WTC11 (cell line): ENCODE measurements at regions not wholly inside any gene's neighbourhood (a gene's known extent, or its start where the extent isn't known, plus 50 kb on each side); places are given as distances from the start of the nearest gene placed in this dataset.

Source experiments
- AFF4 ChIP-seq: sonication (generic); formaldehyde crosslinking; IDR thresholded peaks from 2 replicates; pipeline ENCODE4 v1.8.1; 2023; ENCODE audit warnings: mild to moderate bottlenecking, missing genetic modification reagents, borderline replicate concordance
- ATF2 ChIP-seq: sonication (generic); formaldehyde crosslinking; IDR thresholded peaks from 2 replicates; pipeline ENCODE4 v1.8.1; 2022; ENCODE audit warnings: low read depth, missing genetic modification reagents, borderline replicate concordance
- ATF6 ChIP-seq: sonication (generic); formaldehyde crosslinking; IDR thresholded peaks from 2 replicates; pipeline ENCODE4 v1.8.1; 2023; ENCODE audit warnings: mild to moderate bottlenecking, missing genetic modification reagents
- CTCF ChIP-seq: fragments of 200-600 bp; IDR thresholded peaks from 2 replicates; pipeline ENCODE4 v1.8.0; 2022; ENCODE audit warnings: antibody characterized with exemption
- FOXP4 ChIP-seq: sonication (generic); formaldehyde crosslinking; IDR thresholded peaks from 2 replicates; pipeline ENCODE4 v1.8.0; 2022; ENCODE audit warnings: mild to moderate bottlenecking, missing genetic modification reagents
- JUN ChIP-seq: sonication (generic); formaldehyde crosslinking; IDR thresholded peaks from 2 replicates; pipeline ENCODE4 v1.8.0; 2023; ENCODE audit warnings: mild to moderate bottlenecking, missing genetic modification reagents
- MLX ChIP-seq: sonication (generic); formaldehyde crosslinking; IDR thresholded peaks from 2 replicates; pipeline ENCODE4 v1.8.1; 2023; ENCODE audit warnings: mild to moderate bottlenecking, missing genetic modification reagents, moderate library complexity
- NFYB ChIP-seq: sonication (generic); formaldehyde crosslinking; conservative IDR thresholded peaks from 2 replicates; pipeline ENCODE4 v1.8.0; 2022; ENCODE audit warnings: low read depth, missing genetic modification reagents
- NR2C2 ChIP-seq: sonication (generic); formaldehyde crosslinking; IDR thresholded peaks from 2 replicates; pipeline ENCODE4 v1.8.0; 2022; ENCODE audit warnings: mild to moderate bottlenecking, missing genetic modification reagents
- USF2 ChIP-seq: sonication (generic); formaldehyde crosslinking; IDR thresholded peaks from 2 replicates; pipeline ENCODE4 v1.8.1; 2023; ENCODE audit warnings: mild to moderate bottlenecking, missing genetic modification reagents, moderate library complexity
- ZNF281 ChIP-seq: sonication (generic); formaldehyde crosslinking; IDR thresholded peaks from 2 replicates; pipeline ENCODE4 v1.8.0; 2023; ENCODE audit warnings: mild to moderate bottlenecking, missing genetic modification reagents

- no peak for TF ChIP-seq CTCF
- no peak for TF ChIP-seq NR2C2 (CRISPR knock-in tag)
- no peak for TF ChIP-seq JUN (CRISPR knock-in tag)
- no peak for TF ChIP-seq ATF2 (CRISPR knock-in tag)
- no peak for TF ChIP-seq AFF4 (CRISPR knock-in tag)
- TF ChIP-seq ATF6, result no peak
- no peak for TF ChIP-seq MLX
- no peak for TF ChIP-seq NFYB (CRISPR knock-in tag)
- no peak for TF ChIP-seq ZNF281 (CRISPR knock-in tag)
- TF ChIP-seq FOXP4 (CRISPR knock-in tag), result no peak
- no peak for TF ChIP-seq USF2
Measured at GRCh38 chr4:33685939-33686338, 2558.4 kb downstream of the ARAP2 start.
